ENCODE measurements at regions not wholly inside any gene's neighbourhood (a gene's known extent, or its start where the extent isn't known, plus 50 kb on each side); places are given as distances from the start of the nearest gene placed in this dataset.
A peak's percentile ranks its signal among the peaks of the same experiment; 100 is the strongest.

DNA sequence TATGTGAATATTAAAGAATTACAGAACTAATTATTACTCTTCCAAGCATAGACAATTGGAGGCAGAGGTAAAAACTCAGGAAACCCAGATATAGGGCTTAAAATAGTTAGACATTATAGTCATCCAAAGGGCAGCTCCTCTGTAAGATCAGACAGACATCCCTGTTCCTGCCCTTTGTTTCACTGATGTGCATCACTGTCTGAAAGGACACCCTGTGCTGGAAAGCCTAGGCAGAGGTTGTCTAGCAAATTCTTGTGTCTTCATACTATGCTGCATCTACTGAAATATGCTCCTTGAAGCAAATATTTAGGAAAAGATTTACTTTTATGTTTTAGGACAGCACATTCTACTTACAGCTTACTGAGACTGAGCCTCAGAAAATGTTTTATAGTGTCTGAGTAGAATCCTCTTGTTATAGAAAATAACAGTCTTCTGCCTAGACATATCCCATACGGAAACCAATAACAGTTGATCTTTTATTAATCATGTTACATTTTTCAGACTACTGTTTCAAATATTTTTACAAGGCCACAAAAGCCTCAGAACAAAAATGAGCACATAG lies 977.3 kb upstream of the CDH2 start:
- H3K4me1 ChIP-seq (ENCODE audit: insufficient read depth), result peaks cover 10% of the 10 kb centered on the region
- H2AFZ ChIP-seq, result no peak overlapping the region
- H3K9me2 ChIP-seq (replicated peaks; ENCODE audit: insufficient read depth), result no peaks in the 10 kb centered on the region
- H4K20me1 ChIP-seq (ENCODE audit: insufficient read depth, poor library complexity, severe bottlenecking), result no peaks in the 10 kb centered on the region
- H3K4me2 ChIP-seq, result no peak overlapping the region
- H3K27me3 ChIP-seq, result no peaks in the 10 kb centered on the region
- H3K4me3 ChIP-seq, result no peak overlapping the region
- DNase-seq (ENCODE audit: low spot score), result no peak
- H3K9me3 ChIP-seq (ENCODE audit: low read depth), result no peaks in the 10 kb centered on the region
- TF ChIP-seq, protein P1, sequence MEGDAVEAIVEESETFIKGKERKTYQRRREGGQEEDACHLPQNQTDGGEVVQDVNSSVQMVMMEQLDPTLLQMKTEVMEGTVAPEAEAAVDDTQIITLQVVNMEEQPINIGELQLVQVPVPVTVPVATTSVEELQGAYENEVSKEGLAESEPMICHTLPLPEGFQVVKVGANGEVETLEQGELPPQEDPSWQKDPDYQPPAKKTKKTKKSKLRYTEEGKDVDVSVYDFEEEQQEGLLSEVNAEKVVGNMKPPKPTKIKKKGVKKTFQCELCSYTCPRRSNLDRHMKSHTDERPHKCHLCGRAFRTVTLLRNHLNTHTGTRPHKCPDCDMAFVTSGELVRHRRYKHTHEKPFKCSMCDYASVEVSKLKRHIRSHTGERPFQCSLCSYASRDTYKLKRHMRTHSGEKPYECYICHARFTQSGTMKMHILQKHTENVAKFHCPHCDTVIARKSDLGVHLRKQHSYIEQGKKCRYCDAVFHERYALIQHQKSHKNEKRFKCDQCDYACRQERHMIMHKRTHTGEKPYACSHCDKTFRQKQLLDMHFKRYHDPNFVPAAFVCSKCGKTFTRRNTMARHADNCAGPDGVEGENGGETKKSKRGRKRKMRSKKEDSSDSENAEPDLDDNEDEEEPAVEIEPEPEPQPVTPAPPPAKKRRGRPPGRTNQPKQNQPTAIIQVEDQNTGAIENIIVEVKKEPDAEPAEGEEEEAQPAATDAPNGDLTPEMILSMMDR (IDR thresholded peaks at IDR 0.05; ENCODE audit: poor library complexity), result no peak
- no peak for TF ChIP-seq EZH2phosphoT487 (IDR thresholded peaks at IDR 0.05; ENCODE audit: low read depth, severe bottlenecking, unreplicated experiment)
- TF ChIP-seq EZH2 (IDR thresholded peaks at IDR 0.05; ENCODE audit: borderline replicate concordance), result no peak
- H3K79me2 ChIP-seq, result no peaks in the 10 kb centered on the region
- H3K27ac ChIP-seq, result peak overlapping the region; percentile 39
- 54% methylated on average over 1 of the region's 1 CpG for WGBS (ENCODE audit: low lambda C conversion rate, missing lambda C conversion rate)
- H3K36me3 ChIP-seq (replicated peaks; ENCODE audit: insufficient read depth, low read depth), result no peaks in the 10 kb centered on the region

DNA sequence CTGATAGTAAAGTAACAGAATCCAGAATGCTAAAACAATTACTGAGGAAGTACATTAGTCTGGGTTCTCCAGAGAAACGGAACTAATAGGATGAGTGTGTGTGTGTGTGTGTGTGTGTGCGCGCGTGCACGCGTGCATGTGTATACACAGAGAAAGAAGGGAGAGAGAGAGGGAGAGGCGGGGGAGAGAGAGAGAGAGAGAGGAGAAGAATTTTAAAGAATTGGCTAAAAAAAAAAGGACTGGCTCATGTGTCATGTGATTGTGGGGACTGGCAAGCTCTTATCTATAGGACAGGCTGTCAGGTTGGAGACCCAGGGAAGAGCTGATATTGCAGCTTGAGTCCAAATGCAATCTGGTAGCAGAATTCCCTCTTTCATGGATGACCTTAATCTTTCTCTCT lies 976.2 kb upstream of the CDH2 start:
- no peak overlapping the region for H3K4me2 ChIP-seq
- no peaks in the 10 kb centered on the region for H3K36me3 ChIP-seq (replicated peaks; ENCODE audit: insufficient read depth, low read depth)
- DNase-seq (ENCODE audit: low spot score), result no peak
- H3K9me2 ChIP-seq (replicated peaks; ENCODE audit: insufficient read depth), result no peaks in the 10 kb centered on the region
- H3K4me1 ChIP-seq (ENCODE audit: insufficient read depth), result peaks cover 10% of the 10 kb centered on the region
- no peaks in the 10 kb centered on the region for H3K27me3 ChIP-seq
- H3K4me3 ChIP-seq, result no peak overlapping the region
- no peaks in the 10 kb centered on the region for H4K20me1 ChIP-seq (ENCODE audit: insufficient read depth, poor library complexity, severe bottlenecking)
- no peak overlapping the region for H3K27ac ChIP-seq
- no peaks in the 10 kb centered on the region for H3K79me2 ChIP-seq
- no peak overlapping the region for H2AFZ ChIP-seq
- no peak for TF ChIP-seq EZH2 (IDR thresholded peaks at IDR 0.05; ENCODE audit: borderline replicate concordance)
- TF ChIP-seq, protein P1 (IDR thresholded peaks at IDR 0.05; ENCODE audit: poor library complexity), result no peak
- TF ChIP-seq EZH2phosphoT487 (IDR thresholded peaks at IDR 0.05; ENCODE audit: low read depth, severe bottlenecking, unreplicated experiment), result no peak
- WGBS (ENCODE audit: low lambda C conversion rate, missing lambda C conversion rate), result 64% methylated on average over 7 of the region's 7 CpGs
- H3K9me3 ChIP-seq (ENCODE audit: low read depth), result no peaks in the 10 kb centered on the region

DNA sequence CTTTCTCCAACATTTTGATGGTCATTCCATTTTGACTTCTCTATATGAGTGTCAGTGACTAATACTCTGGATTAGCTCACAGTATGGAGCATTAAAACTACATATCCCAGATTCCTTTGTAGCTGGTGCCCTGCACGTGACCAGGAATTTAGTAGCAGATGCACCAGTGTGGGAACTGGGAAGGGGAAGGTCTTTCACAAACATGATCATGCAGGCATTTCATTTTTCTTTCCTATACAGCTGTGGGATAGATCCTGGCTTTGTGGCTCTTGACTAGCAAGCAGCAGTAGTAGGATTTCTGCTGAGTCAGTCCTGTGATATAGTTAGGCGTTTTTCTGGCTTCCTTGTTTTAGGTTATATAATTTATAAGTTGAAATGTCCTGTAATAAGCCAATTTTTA lies 971.0 kb upstream of the CDH2 start:
- Histone ChIP-seq H3K36me3 (replicated peaks; ENCODE audit: insufficient read depth, low read depth) (no peaks in the 10 kb centered on the region), H3K4me1 (ENCODE audit: insufficient read depth) (no peaks in the 10 kb centered on the region), H2AFZ (no peak overlapping the region), H3K9me2 (replicated peaks; ENCODE audit: insufficient read depth) (no peaks in the 10 kb centered on the region), H3K27me3 (no peaks in the 10 kb centered on the region), H3K9me3 (ENCODE audit: low read depth) (no peaks in the 10 kb centered on the region), H3K4me2 (no peak overlapping the region), H3K27ac (no peak overlapping the region), H4K20me1 (ENCODE audit: insufficient read depth, poor library complexity, severe bottlenecking) (no peaks in the 10 kb centered on the region), H3K4me3 (no peak overlapping the region), H3K79me2 (no peaks in the 10 kb centered on the region)
- DNase-seq (ENCODE audit: low spot score), result peak; percentile 19
- TF ChIP-seq EZH2 (IDR thresholded peaks at IDR 0.05; ENCODE audit: borderline replicate concordance) (no peak), EZH2phosphoT487 (IDR thresholded peaks at IDR 0.05; ENCODE audit: low read depth, severe bottlenecking, unreplicated experiment) (no peak)
- TF ChIP-seq, protein P1 (IDR thresholded peaks at IDR 0.05; ENCODE audit: poor library complexity), result no peak
- 58% methylated on average over 2 of the region's 2 CpGs for WGBS (ENCODE audit: low lambda C conversion rate, missing lambda C conversion rate)

DNA sequence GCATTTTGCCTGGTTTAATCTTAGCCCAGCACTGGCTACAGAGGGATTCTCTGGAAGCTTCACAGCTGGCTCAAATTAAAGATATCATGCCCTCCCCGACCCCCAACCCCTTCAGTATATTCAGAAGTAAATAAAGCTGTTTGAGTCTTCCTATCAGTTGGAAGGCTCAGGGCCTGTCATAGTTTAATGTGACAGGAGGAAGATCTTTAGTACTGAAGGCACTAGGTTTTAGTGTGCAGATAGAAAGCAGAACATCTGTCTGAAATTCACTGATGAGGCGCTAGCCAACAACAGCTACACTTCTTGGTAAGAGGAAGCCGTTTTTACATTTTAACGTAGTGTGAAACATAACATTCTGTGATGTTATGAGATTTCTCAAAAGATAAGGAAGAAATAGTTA lies 969.1 kb upstream of the CDH2 start:
- Histone ChIP-seq H3K4me3 (no peak overlapping the region), H3K36me3 (replicated peaks; ENCODE audit: insufficient read depth, low read depth) (no peaks in the 10 kb centered on the region), H3K27me3 (no peaks in the 10 kb centered on the region), H2AFZ (no peak overlapping the region), H4K20me1 (ENCODE audit: insufficient read depth, poor library complexity, severe bottlenecking) (no peaks in the 10 kb centered on the region), H3K27ac (no peak overlapping the region), H3K79me2 (no peaks in the 10 kb centered on the region), H3K4me2 (no peak overlapping the region), H3K4me1 (ENCODE audit: insufficient read depth) (no peaks in the 10 kb centered on the region), H3K9me3 (ENCODE audit: low read depth) (no peaks in the 10 kb centered on the region), H3K9me2 (replicated peaks; ENCODE audit: insufficient read depth) (no peaks in the 10 kb centered on the region)
- 33% methylated on average over 4 of the region's 4 CpGs for WGBS (ENCODE audit: low lambda C conversion rate, missing lambda C conversion rate)
- DNase-seq (ENCODE audit: low spot score), result no peak
- no peak for TF ChIP-seq EZH2 (IDR thresholded peaks at IDR 0.05; ENCODE audit: borderline replicate concordance)
- no peak for TF ChIP-seq EZH2phosphoT487 (IDR thresholded peaks at IDR 0.05; ENCODE audit: low read depth, severe bottlenecking, unreplicated experiment)
- TF ChIP-seq, protein P1 (IDR thresholded peaks at IDR 0.05; ENCODE audit: poor library complexity), result no peak

Measured in hepatocyte (in vitro differentiated cells).